Brain microvascular endothelial cell (primary cell): ENCODE measurements at regions not wholly inside any gene's neighbourhood (a gene's known extent, or its start where the extent isn't known, plus 50 kb on each side); places are given as distances from the start of the nearest gene placed in this dataset.

ENCODE experiments used
- DNase-seq: peaks from one replicate; pipeline ENCODE4 v3.0.0-alpha.2; 2020
- H3K27ac ChIP-seq: fragments of 250-450 bp; sonication (Bioruptor Pico); 2 replicates; pipeline ENCODE4 v1.5.1; 2020; ENCODE audit warnings: mild to moderate bottlenecking, moderate library complexity
- H3K27me3 ChIP-seq: fragments of 250-450 bp; sonication (Bioruptor Pico); replicated peaks from 2 replicates; pipeline ENCODE4 v1.5.1; 2020; ENCODE audit warnings: mild to moderate bottlenecking
- H3K36me3 ChIP-seq: fragments of 250-450 bp; sonication (Bioruptor Pico); replicated peaks from 2 replicates; pipeline ENCODE4 v1.5.1; 2020; ENCODE audit warnings: mild to moderate bottlenecking
- H3K4me3 ChIP-seq: 2 replicates; pipeline ENCODE4 v1.5.1; 2011; ENCODE audit warnings: low read depth, mild to moderate bottlenecking, control low read depth, low read length, moderate library complexity
- CTCF ChIP-seq: IDR thresholded peaks from 2 replicates; pipeline ENCODE4 v1.5.1; 2011; ENCODE audit warnings: low read depth, mild to moderate bottlenecking, moderate library complexity, low read length, control low read depth, inconsistent platforms; ENCODE audit errors: missing control alignments
- in situ Hi-C: cut with HindIII; loops from 2 replicates; pipeline ENCODE4 v1.10.0; 2017; ENCODE audit warnings: low sequenced_read_pairs, low pct_ligation_motif_present

- H3K27me3 ChIP-seq = no peaks in the 10 kb centered on the region
- no peak for DNase-seq
- H3K27ac ChIP-seq = no peak overlapping the region
- H3K4me3 ChIP-seq = no peak overlapping the region
- no peak for TF ChIP-seq CTCF
- in situ Hi-C loops = no loop called here
- H3K36me3 ChIP-seq = no peaks in the 10 kb centered on the region
Observed at GRCh38 chr3:177771780-177772179, 574.5 kb upstream of the TBL1XR1 start.

GRCh38 chr3:177772908-177773557 lies 575.8 kb upstream of the TBL1XR1 start:
- H3K27me3 ChIP-seq = no peaks in the 10 kb centered on the region
- no peak for TF ChIP-seq CTCF
- H3K27ac ChIP-seq = no peak overlapping the region
- DNase-seq = no peak
- in situ Hi-C loops = no loop called here
- no peak overlapping the region for H3K4me3 ChIP-seq
- no peaks in the 10 kb centered on the region for H3K36me3 ChIP-seq

- Histone ChIP-seq H3K4me3 (no peak overlapping the region), H3K36me3 (no peaks in the 10 kb centered on the region), H3K27me3 (no peaks in the 10 kb centered on the region), H3K27ac (no peak overlapping the region)
- TF ChIP-seq CTCF = no peak
- in situ Hi-C loops = no loop called here
- DNase-seq = no peak
Observed at GRCh38 chr3:177773717-177774116, 576.4 kb upstream of the TBL1XR1 start.

GRCh38 chr3:177776661-177777101 lies 579.4 kb upstream of the TBL1XR1 start:
- H3K27me3 ChIP-seq = no peaks in the 10 kb centered on the region
- peak; percentile 87 for DNase-seq
- no peaks in the 10 kb centered on the region for H3K36me3 ChIP-seq
- H3K4me3 ChIP-seq = no peak overlapping the region
- peak overlapping the region; percentile 0 for H3K27ac ChIP-seq
- in situ Hi-C loops = no loop called here
- TF ChIP-seq CTCF = no peak

- no peak overlapping the region for H3K4me3 ChIP-seq
- no peaks in the 10 kb centered on the region for H3K36me3 ChIP-seq
- in situ Hi-C loops = no loop called here
- no peaks in the 10 kb centered on the region for H3K27me3 ChIP-seq
- H3K27ac ChIP-seq = no peak overlapping the region
- TF ChIP-seq CTCF = peak; percentile 80
- DNase-seq = peak; percentile 51
Observed at GRCh38 chr3:177777699-177778098, 580.4 kb upstream of the TBL1XR1 start.

GRCh38 chr3:177778633-177779032 lies 581.4 kb upstream of the TBL1XR1 start:
- no peak overlapping the region for H3K27ac ChIP-seq
- no peaks in the 10 kb centered on the region for H3K36me3 ChIP-seq
- in situ Hi-C loops = no loop called here
- TF ChIP-seq CTCF = no peak
- H3K27me3 ChIP-seq = no peaks in the 10 kb centered on the region
- no peak for DNase-seq
- no peak overlapping the region for H3K4me3 ChIP-seq
